DMS53 (cell line): ENCODE measurements at regions not wholly inside any gene's neighbourhood (a gene's known extent, or its start where the extent isn't known, plus 50 kb on each side); places are given as distances from the start of the nearest gene placed in this dataset.

Experiments used
- DNase-seq: peaks from one replicate; lab custom pipeline; 2025; lab: John Stamatoyannopoulos, UW

- peak; percentile 60 for DNase-seq
Observed at GRCh38 chrX:30504309-30504708, 73.3 kb downstream of the TASL start.

GRCh38 chrX:30495468-30495867, 82.1 kb downstream of the TASL start:
- DNase-seq = no peak

GRCh38 chrX:30493348-30493747, 84.2 kb downstream of the TASL start:
- DNase-seq = no peak

- peak; percentile 80 for DNase-seq
Observed at GRCh38 chrX:30489323-30489722, 88.2 kb downstream of the TASL start.

- DNase-seq = peak; percentile 64
Observed at GRCh38 chrX:30488092-30488491, 89.5 kb downstream of the TASL start.

GRCh38 chrX:30483996-30484395, 93.6 kb downstream of the TASL start:
- DNase-seq = no peak

GRCh38 chrX:30468471-30468870, 109.1 kb downstream of the TASL start:
- DNase-seq = no peak
